ENCODE measurements at regions not wholly inside any gene's neighbourhood (a gene's known extent, or its start where the extent isn't known, plus 50 kb on each side); places are given as distances from the start of the nearest gene placed in this dataset.

GRCh38 chr5:2187687-2188086 is 305.0 kb upstream of the IRX4 start:
- DNase-seq (ENCODE audit: low spot score): no peak

GRCh38 chr5:2187156-2187555 is 304.4 kb upstream of the IRX4 start:
- DNase-seq (ENCODE audit: low spot score): no peak

GRCh38 chr5:2186472-2187015 is 303.8 kb upstream of the IRX4 start:
- no peak for DNase-seq (ENCODE audit: low spot score)

GRCh38 chr5:2185646-2186471 is 303.1 kb upstream of the IRX4 start:
- DNase-seq (ENCODE audit: low spot score): no peak

GRCh38 chr5:2184563-2185540 is 302.1 kb upstream of the IRX4 start:
- no peak for DNase-seq (ENCODE audit: low spot score)

- no peak for DNase-seq (ENCODE audit: low spot score)
These were observed 301.3 kb upstream of the IRX4 start for GRCh38 chr5:2184026-2184366.

- DNase-seq (ENCODE audit: low spot score): no peak
These were observed 300.7 kb upstream of the IRX4 start for GRCh38 chr5:2183154-2184025.

- DNase-seq (ENCODE audit: low spot score): no peak
These were observed 299.3 kb upstream of the IRX4 start for GRCh38 chr5:2182020-2182419.

GRCh38 chr5:2181557-2181956 is 298.8 kb upstream of the IRX4 start:
- DNase-seq (ENCODE audit: low spot score): no peak

- DNase-seq (ENCODE audit: low spot score): no peak
These were observed 298.4 kb upstream of the IRX4 start for GRCh38 chr5:2181149-2181548.

- no peak for DNase-seq (ENCODE audit: low spot score)
These were observed 297.7 kb upstream of the IRX4 start for GRCh38 chr5:2180456-2180855.

- no peak for DNase-seq (ENCODE audit: low spot score)
These were observed 297.1 kb upstream of the IRX4 start for GRCh38 chr5:2179861-2180260.

GRCh38 chr5:2178528-2178927 is 295.8 kb upstream of the IRX4 start:
- no peak for DNase-seq (ENCODE audit: low spot score)

GRCh38 chr5:2178071-2178477 is 295.3 kb upstream of the IRX4 start:
- no peak for DNase-seq (ENCODE audit: low spot score)

- DNase-seq (ENCODE audit: low spot score): no peak
These were observed 294.5 kb upstream of the IRX4 start for GRCh38 chr5:2177244-2177643.

- no peak for DNase-seq (ENCODE audit: low spot score)
These were observed 293.9 kb upstream of the IRX4 start for GRCh38 chr5:2176581-2176980.

GRCh38 chr5:2175842-2176404 is 293.2 kb upstream of the IRX4 start:
- DNase-seq (ENCODE audit: low spot score): no peak

- no peak for DNase-seq (ENCODE audit: low spot score)
These were observed 292.3 kb upstream of the IRX4 start for GRCh38 chr5:2175041-2175440.

- DNase-seq (ENCODE audit: low spot score): no peak
These were observed 291.8 kb upstream of the IRX4 start for GRCh38 chr5:2174538-2174937.

- no peak for DNase-seq (ENCODE audit: low spot score)
These were observed 290.6 kb upstream of the IRX4 start for GRCh38 chr5:2173151-2173834.
